ENCODE measurements at regions not wholly inside any gene's neighbourhood (a gene's known extent, or its start where the extent isn't known, plus 50 kb on each side); places are given as distances from the start of the nearest gene placed in this dataset.
"Not testable (repeated sequence)": the region's sequence is repeated elsewhere in the genome, so short reads cannot be mapped to it uniquely, and the experiment has no call there.

GRCh38 chr4:184906480-184907097, 80.8 kb upstream of the ACSL1 start:
- no peak for TF ChIP-seq CTCF (IDR thresholded peaks at IDR 0.05; ENCODE audit: insufficient read depth, low read depth, low read length, missing control alignments)
- peak; percentile 39 for DNase-seq (ENCODE audit: low read depth)
- H3K4me3 ChIP-seq (ENCODE audit: low read length) = no peak overlapping the region

GRCh38 chr4:184907216-184907615, 81.4 kb upstream of the ACSL1 start:
- no peak overlapping the region for H3K4me3 ChIP-seq (ENCODE audit: low read length)
- DNase-seq (ENCODE audit: low read depth) = no peak
- no peak for TF ChIP-seq CTCF (IDR thresholded peaks at IDR 0.05; ENCODE audit: insufficient read depth, low read depth, low read length, missing control alignments)

- no peak overlapping the region for H3K4me3 ChIP-seq (ENCODE audit: low read length)
- no peak for TF ChIP-seq CTCF (IDR thresholded peaks at IDR 0.05; ENCODE audit: insufficient read depth, low read depth, low read length, missing control alignments)
- DNase-seq (ENCODE audit: low read depth) = no peak
Observed at GRCh38 chr4:184907810-184908209, 82.0 kb upstream of the ACSL1 start.

- no peak for TF ChIP-seq CTCF (IDR thresholded peaks at IDR 0.05; ENCODE audit: insufficient read depth, low read depth, low read length, missing control alignments)
- H3K4me3 ChIP-seq (ENCODE audit: low read length) = no peak overlapping the region
- peak; percentile 91 for DNase-seq (ENCODE audit: low read depth)
Observed at GRCh38 chr4:184911310-184911709, 85.5 kb upstream of the ACSL1 start.

- TF ChIP-seq CTCF (IDR thresholded peaks at IDR 0.05; ENCODE audit: insufficient read depth, low read depth, low read length, missing control alignments) = no peak
- H3K4me3 ChIP-seq (ENCODE audit: low read length) = no peak overlapping the region
- DNase-seq (ENCODE audit: low read depth) = no peak
Observed at GRCh38 chr4:184913356-184914143, 87.8 kb upstream of the ACSL1 start.

- H3K4me3 ChIP-seq (ENCODE audit: low read length); DNase-seq (ENCODE audit: low read depth): not testable (repeated sequence)
Observed at GRCh38 chr4:184918799-184919198, 93.0 kb upstream of the ACSL1 start.

GRCh38 chr4:184921456-184921855, 95.7 kb upstream of the ACSL1 start:
- no peak for TF ChIP-seq CTCF (IDR thresholded peaks at IDR 0.05; ENCODE audit: insufficient read depth, low read depth, low read length, missing control alignments)
- no peak for DNase-seq (ENCODE audit: low read depth)
- H3K4me3 ChIP-seq (ENCODE audit: low read length) = no peak overlapping the region
